ENCODE measurements at regions not wholly inside any gene's neighbourhood (a gene's known extent, or its start where the extent isn't known, plus 50 kb on each side); places are given as distances from the start of the nearest gene placed in this dataset.

DNA sequence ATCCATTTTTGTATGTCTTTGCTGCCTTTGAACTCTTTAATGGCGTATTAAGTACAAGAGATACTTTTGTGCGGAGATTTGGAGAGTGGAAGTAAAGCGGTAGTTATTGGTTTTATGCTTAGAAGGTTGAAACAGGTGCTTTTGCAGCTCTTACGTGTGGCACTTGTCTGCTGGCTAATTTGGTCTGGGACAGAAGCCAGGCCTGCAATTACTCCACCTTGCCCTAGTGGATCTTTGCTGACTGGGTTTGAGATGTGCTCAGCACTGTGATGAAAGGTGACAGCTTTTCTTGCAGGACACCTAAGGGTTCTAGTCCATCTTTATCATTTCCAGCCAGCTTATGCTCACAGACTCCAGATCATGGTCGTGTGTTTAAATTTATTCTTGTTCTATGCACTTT is 252.5 kb downstream of the RPL10L start:
- TF ChIP-seq, protein P1, sequence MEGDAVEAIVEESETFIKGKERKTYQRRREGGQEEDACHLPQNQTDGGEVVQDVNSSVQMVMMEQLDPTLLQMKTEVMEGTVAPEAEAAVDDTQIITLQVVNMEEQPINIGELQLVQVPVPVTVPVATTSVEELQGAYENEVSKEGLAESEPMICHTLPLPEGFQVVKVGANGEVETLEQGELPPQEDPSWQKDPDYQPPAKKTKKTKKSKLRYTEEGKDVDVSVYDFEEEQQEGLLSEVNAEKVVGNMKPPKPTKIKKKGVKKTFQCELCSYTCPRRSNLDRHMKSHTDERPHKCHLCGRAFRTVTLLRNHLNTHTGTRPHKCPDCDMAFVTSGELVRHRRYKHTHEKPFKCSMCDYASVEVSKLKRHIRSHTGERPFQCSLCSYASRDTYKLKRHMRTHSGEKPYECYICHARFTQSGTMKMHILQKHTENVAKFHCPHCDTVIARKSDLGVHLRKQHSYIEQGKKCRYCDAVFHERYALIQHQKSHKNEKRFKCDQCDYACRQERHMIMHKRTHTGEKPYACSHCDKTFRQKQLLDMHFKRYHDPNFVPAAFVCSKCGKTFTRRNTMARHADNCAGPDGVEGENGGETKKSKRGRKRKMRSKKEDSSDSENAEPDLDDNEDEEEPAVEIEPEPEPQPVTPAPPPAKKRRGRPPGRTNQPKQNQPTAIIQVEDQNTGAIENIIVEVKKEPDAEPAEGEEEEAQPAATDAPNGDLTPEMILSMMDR (IDR thresholded peaks at IDR 0.05; ENCODE audit: extremely low read depth, low read depth, low read length): no peak
- no peak overlapping the region for H2AFZ ChIP-seq (ENCODE audit: low read length)
- no peaks in the 10 kb centered on the region for H3K36me3 ChIP-seq (ENCODE audit: insufficient read depth, low read length)
- no peak for DNase-seq (ENCODE audit: insufficient read length, low spot score, missing footprints)
- H3K4me2 ChIP-seq (ENCODE audit: insufficient read depth, low read length): no peak overlapping the region
- H3K79me2 ChIP-seq (ENCODE audit: insufficient read depth, low read length): no peaks in the 10 kb centered on the region
- H4K20me1 ChIP-seq (ENCODE audit: insufficient read depth, low read length): no peaks in the 10 kb centered on the region
- no peaks in the 10 kb centered on the region for H3K4me1 ChIP-seq (ENCODE audit: insufficient read depth, low read length)
- no peak overlapping the region for H3K4me3 ChIP-seq (ENCODE audit: insufficient read depth, low read length)
- no peak overlapping the region for H3K27ac ChIP-seq (ENCODE audit: low read depth, low read length)
- H3K27me3 ChIP-seq (ENCODE audit: insufficient read depth, low read length): no peaks in the 10 kb centered on the region
- no peaks in the 10 kb centered on the region for H3K9me3 ChIP-seq (ENCODE audit: low read depth, low read length)

DNA sequence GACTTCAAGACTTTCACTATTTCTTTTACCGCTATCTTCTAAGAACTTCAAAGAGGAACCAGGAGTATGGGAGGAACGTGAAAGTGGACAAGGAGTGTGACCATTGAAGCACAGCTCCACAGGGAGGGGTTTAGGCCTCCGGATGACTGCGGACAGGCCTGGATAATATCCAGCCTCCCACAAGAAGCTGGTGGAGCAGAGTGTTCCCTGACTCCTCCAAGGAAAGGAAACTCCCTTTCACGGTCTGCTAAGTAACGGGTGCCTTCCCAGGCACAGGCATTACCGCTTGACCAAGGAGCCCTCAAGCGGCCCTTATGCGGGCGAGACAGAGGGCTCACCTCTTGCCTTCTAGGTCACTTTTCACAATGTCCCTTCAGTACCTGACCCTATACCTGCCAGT is 267.0 kb downstream of the RPL10L start:
- no peak overlapping the region for H2AFZ ChIP-seq (ENCODE audit: low read length)
- H3K4me1 ChIP-seq (ENCODE audit: insufficient read depth, low read length): no peaks in the 10 kb centered on the region
- no peak overlapping the region for H3K4me2 ChIP-seq (ENCODE audit: insufficient read depth, low read length)
- no peak overlapping the region for H3K27ac ChIP-seq (ENCODE audit: low read depth, low read length)
- no peaks in the 10 kb centered on the region for H4K20me1 ChIP-seq (ENCODE audit: insufficient read depth, low read length)
- no peaks in the 10 kb centered on the region for H3K27me3 ChIP-seq (ENCODE audit: insufficient read depth, low read length)
- no peak overlapping the region for H3K4me3 ChIP-seq (ENCODE audit: insufficient read depth, low read length)
- DNase-seq (ENCODE audit: insufficient read length, low spot score, missing footprints): no peak
- H3K79me2 ChIP-seq (ENCODE audit: insufficient read depth, low read length): no peaks in the 10 kb centered on the region
- H3K36me3 ChIP-seq (ENCODE audit: insufficient read depth, low read length): no peaks in the 10 kb centered on the region
- H3K9me3 ChIP-seq (ENCODE audit: low read depth, low read length): peaks cover 3% of the 10 kb centered on the region
- TF ChIP-seq, protein P1 (IDR thresholded peaks at IDR 0.05; ENCODE audit: extremely low read depth, low read depth, low read length): no peak

DNA sequence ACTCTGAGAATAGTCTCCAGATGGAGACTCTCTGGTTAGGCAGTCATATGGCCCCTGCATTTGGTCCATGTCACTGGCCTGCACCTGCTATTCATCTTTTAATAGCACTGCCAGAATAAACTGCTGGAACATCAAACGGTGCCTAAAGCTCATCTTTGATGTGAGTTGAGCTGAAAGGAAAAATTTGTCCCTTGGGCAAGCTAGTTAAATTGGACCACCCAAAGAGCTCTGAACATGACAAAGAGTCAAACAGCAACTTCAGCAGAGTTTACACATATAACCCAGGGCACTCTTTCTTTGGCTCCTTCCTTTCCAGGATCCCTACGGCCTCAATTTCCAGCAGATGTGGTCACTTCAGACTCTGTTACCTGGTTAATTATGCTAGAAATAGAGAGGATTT is 269.9 kb downstream of the RPL10L start:
- Histone ChIP-seq H3K36me3 (ENCODE audit: insufficient read depth, low read length) (no peaks in the 10 kb centered on the region), H3K4me1 (ENCODE audit: insufficient read depth, low read length) (no peaks in the 10 kb centered on the region), H3K4me3 (ENCODE audit: insufficient read depth, low read length) (no peak overlapping the region), H3K9me3 (ENCODE audit: low read depth, low read length) (peaks cover 8% of the 10 kb centered on the region), H4K20me1 (ENCODE audit: insufficient read depth, low read length) (no peaks in the 10 kb centered on the region), H3K27ac (ENCODE audit: low read depth, low read length) (no peak overlapping the region), H2AFZ (ENCODE audit: low read length) (no peak overlapping the region), H3K79me2 (ENCODE audit: insufficient read depth, low read length) (no peaks in the 10 kb centered on the region), H3K27me3 (ENCODE audit: insufficient read depth, low read length) (no peaks in the 10 kb centered on the region), H3K4me2 (ENCODE audit: insufficient read depth, low read length) (no peak overlapping the region)
- TF ChIP-seq, protein P1 (IDR thresholded peaks at IDR 0.05; ENCODE audit: extremely low read depth, low read depth, low read length): no peak
- DNase-seq (ENCODE audit: insufficient read length, low spot score, missing footprints): no peak

DNA sequence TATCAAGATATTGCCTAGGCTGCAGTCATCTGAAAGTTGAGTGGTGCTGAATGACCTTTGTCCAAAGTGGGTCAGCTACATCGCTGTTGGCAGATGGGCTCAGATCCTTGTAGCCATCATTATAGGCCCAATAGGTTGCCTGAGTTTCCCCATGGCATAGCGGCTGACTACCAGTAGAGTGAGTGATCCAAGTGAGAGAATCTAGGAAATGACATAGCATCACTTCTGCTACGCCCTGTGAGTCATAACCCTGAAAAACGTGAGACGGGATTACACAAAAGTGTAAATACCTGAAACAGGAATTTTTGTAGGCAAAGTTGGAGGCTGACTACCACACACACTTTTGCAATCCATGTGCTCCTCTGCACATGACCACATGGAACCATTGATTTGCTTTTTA is 273.3 kb downstream of the RPL10L start:
- Histone ChIP-seq H3K4me3 (ENCODE audit: insufficient read depth, low read length) (no peak overlapping the region), H3K27me3 (ENCODE audit: insufficient read depth, low read length) (no peaks in the 10 kb centered on the region)
- TF ChIP-seq, protein P1 (IDR thresholded peaks at IDR 0.05; ENCODE audit: extremely low read depth, low read depth, low read length): no peak

More for the DNA sequence above, 273.3 kb downstream of the RPL10L start:
- no peak overlapping the region for H3K4me2 ChIP-seq (ENCODE audit: insufficient read depth, low read length)
- H2AFZ ChIP-seq (ENCODE audit: low read length): no peak overlapping the region
- H3K9me3 ChIP-seq (ENCODE audit: low read depth, low read length): peaks cover 8% of the 10 kb centered on the region
- no peaks in the 10 kb centered on the region for H4K20me1 ChIP-seq (ENCODE audit: insufficient read depth, low read length)
- H3K4me1 ChIP-seq (ENCODE audit: insufficient read depth, low read length): no peaks in the 10 kb centered on the region
- DNase-seq (ENCODE audit: insufficient read length, low spot score, missing footprints): no peak
- no peak overlapping the region for H3K27ac ChIP-seq (ENCODE audit: low read depth, low read length)
- H3K36me3 ChIP-seq (ENCODE audit: insufficient read depth, low read length): no peaks in the 10 kb centered on the region
- H3K79me2 ChIP-seq (ENCODE audit: insufficient read depth, low read length): no peaks in the 10 kb centered on the region
